Right atrium auricular region (tissue), 2 donors: ENCODE measurements at regions not wholly inside any gene's neighbourhood (a gene's known extent, or its start where the extent isn't known, plus 50 kb on each side); places are given as distances from the start of the nearest gene placed in this dataset.

Experiments
- DNase-seq: peaks from one replicate; pipeline ENCODE4 v3.0.0-alpha.2; 2019; ENCODE audit warnings: low spot score
- H3K27ac ChIP-seq, 2 donors: fragments of 200-600 bp; sonication (generic); 1 replicate in 1 of 2; 2 replicates in 1 of 2; pipeline ENCODE4 v1.5.1; 2016 to 2019
- H3K27me3 ChIP-seq, 2 donors: fragments of 200-600 bp; sonication (generic); one replicate each; pipeline versions ENCODE4 v1.5.1 to v1.6.0; 2017 to 2019
- H3K36me3 ChIP-seq: fragments of 200-600 bp; sonication (generic); one replicate; pipeline ENCODE4 v1.5.1; 2016
- H3K4me1 ChIP-seq, 2 donors: fragments of 200-600 bp; sonication (generic); one replicate each; pipeline versions ENCODE4 v1.5.1 to v1.6.0; 2017 to 2019
- H3K4me3 ChIP-seq, 2 donors: fragments of 200-600 bp; sonication (generic); 1 replicate in 1 of 2; 2 replicates in 1 of 2; pipeline ENCODE4 v1.5.1; 2017 to 2019; ENCODE audit warnings: mild to moderate bottlenecking in 1 of 2, moderate library complexity in 1 of 2
- H3K9me3 ChIP-seq, 2 donors: fragments of 200-600 bp; sonication (generic); one replicate each; pipeline ENCODE4 v1.5.1; 2019
- CTCF ChIP-seq, 2 donors: fragments of 200-600 bp; sonication (generic); IDR thresholded peaks; one replicate each; pipeline ENCODE4 v1.5.1; 2019; ENCODE audit warnings: antibody characterized with exemption in 2 of 2

- Histone ChIP-seq H3K27ac (no peak overlapping the region), H3K27me3 (no peaks in the 10 kb centered on the region), H3K9me3 (no peaks in the 10 kb centered on the region), H3K36me3 (no peaks in the 10 kb centered on the region), H3K4me3 (no peak overlapping the region), H3K4me1 (no peaks in the 10 kb centered on the region)
- DNase-seq: no peak
- TF ChIP-seq CTCF (IDR thresholded peaks at IDR 0.05): no peak
Measured at GRCh38 chr1:38173848-38174247, 127.3 kb upstream of the POU3F1 start.

- DNase-seq: no peak
- Histone ChIP-seq H3K4me1 (no peaks in the 10 kb centered on the region), H3K27me3 (no peaks in the 10 kb centered on the region), H3K36me3 (no peaks in the 10 kb centered on the region), H3K27ac (no peak overlapping the region), H3K4me3 (no peak overlapping the region), H3K9me3 (no peaks in the 10 kb centered on the region)
- no peak for TF ChIP-seq CTCF (IDR thresholded peaks at IDR 0.05)
Measured at GRCh38 chr1:38173157-38173831, 126.7 kb upstream of the POU3F1 start.

- DNase-seq: no peak
- TF ChIP-seq CTCF (IDR thresholded peaks at IDR 0.05): no peak
- Histone ChIP-seq H3K27ac (no peak overlapping the region), H3K27me3 (no peaks in the 10 kb centered on the region), H3K4me1 (no peaks in the 10 kb centered on the region), H3K36me3 (no peaks in the 10 kb centered on the region), H3K9me3 (no peaks in the 10 kb centered on the region), H3K4me3 (no peak overlapping the region)
Measured at GRCh38 chr1:38169121-38169520, 122.5 kb upstream of the POU3F1 start.

- no peak for DNase-seq
- no peak overlapping the region for H3K27ac ChIP-seq
- no peaks in the 10 kb centered on the region for H3K36me3 ChIP-seq
- H3K27me3 ChIP-seq: no peaks in the 10 kb centered on the region
- no peaks in the 10 kb centered on the region for H3K9me3 ChIP-seq
- no peaks in the 10 kb centered on the region for H3K4me1 ChIP-seq
- no peak for TF ChIP-seq CTCF (IDR thresholded peaks at IDR 0.05)
- H3K4me3 ChIP-seq: no peak overlapping the region
Measured at GRCh38 chr1:38168365-38168764, 121.8 kb upstream of the POU3F1 start.

- no peak overlapping the region for H3K4me3 ChIP-seq
- H3K9me3 ChIP-seq: no peaks in the 10 kb centered on the region
Measured at GRCh38 chr1:38166461-38166860, 119.9 kb upstream of the POU3F1 start.

More at GRCh38 chr1:38166461-38166860, 119.9 kb upstream of the POU3F1 start:
- TF ChIP-seq CTCF (IDR thresholded peaks at IDR 0.05): no peak
- no peak for DNase-seq
- Histone ChIP-seq H3K27me3 (no peaks in the 10 kb centered on the region), H3K27ac (no peak overlapping the region), H3K4me1 (no peaks in the 10 kb centered on the region), H3K36me3 (no peaks in the 10 kb centered on the region)
